H9 (cell line): ENCODE measurements at regions not wholly inside any gene's neighbourhood (a gene's known extent, or its start where the extent isn't known, plus 50 kb on each side); places are given as distances from the start of the nearest gene placed in this dataset.

Experiments
- DNase-seq: peaks from one replicate; pipeline ENCODE4 v3.0.0-alpha.2; 2017
- H2AFZ ChIP-seq: one replicate; pipeline ENCODE4 v1.6.1; 2013; ENCODE audit warnings: mild to moderate bottlenecking, low read length, control low read depth, moderate library complexity
- H2AK5ac ChIP-seq: 2 replicates; pipeline ENCODE4 v1.6.1; 2013; ENCODE audit warnings: low read length, control low read depth, mixed read lengths; ENCODE audit not compliant: insufficient read length
- H2BK120ac ChIP-seq: one replicate; pipeline ENCODE4 v1.6.1; 2013; ENCODE audit warnings: low read depth, mild to moderate bottlenecking, low read length, control low read depth, inconsistent platforms; ENCODE audit not compliant: poor library complexity, severe bottlenecking
- H2BK12ac ChIP-seq: 2 replicates; pipeline ENCODE4 v1.6.1; 2013; ENCODE audit warnings: low read length, control low read depth, mixed read lengths, low read depth; ENCODE audit not compliant: insufficient read length
- H2BK15ac ChIP-seq: 2 replicates; pipeline ENCODE4 v1.6.1; 2013; ENCODE audit warnings: low read depth, low read length, control low read depth
- H2BK20ac ChIP-seq: one replicate; pipeline ENCODE4 v1.6.1; 2013; ENCODE audit warnings: low read depth, mild to moderate bottlenecking, low read length, control low read depth, inconsistent platforms; ENCODE audit not compliant: poor library complexity, severe bottlenecking
- H2BK5ac ChIP-seq: 2 replicates; pipeline ENCODE4 v1.6.1; 2013; ENCODE audit warnings: low read length, control low read depth, mixed read lengths; ENCODE audit not compliant: insufficient read length
- H3K14ac ChIP-seq: 2 replicates; pipeline ENCODE4 v1.6.1; 2013; ENCODE audit warnings: low read length, control low read depth; ENCODE audit not compliant: insufficient read depth
- H3K18ac ChIP-seq: 2 replicates; pipeline ENCODE4 v1.6.1; 2013; ENCODE audit warnings: low read depth, mild to moderate bottlenecking, mixed read lengths, low read length, control low read depth; ENCODE audit not compliant: insufficient read length
- H3K23ac ChIP-seq: 2 replicates; pipeline ENCODE4 v1.6.1; 2013; ENCODE audit warnings: low read length, control low read depth, mixed read lengths, low read depth; ENCODE audit not compliant: insufficient read length
- H3K23me2 ChIP-seq: 2 replicates; pipeline ENCODE4 v1.6.1; 2013; ENCODE audit warnings: low read depth, mild to moderate bottlenecking, mixed read lengths, low read length, control low read depth; ENCODE audit not compliant: insufficient read length, poor library complexity, severe bottlenecking
- H3K27ac ChIP-seq: 2 replicates; pipeline ENCODE4 v1.5.1; 2013; ENCODE audit warnings: low read length, control low read depth, mixed read lengths, low read depth; ENCODE audit not compliant: insufficient read length
- H3K27me3 ChIP-seq: 2 replicates; pipeline ENCODE4 v1.6.1; 2013; ENCODE audit warnings: low read length, control low read depth, inconsistent platforms; ENCODE audit not compliant: insufficient read depth
- H3K4ac ChIP-seq: 2 replicates; pipeline ENCODE4 v1.6.1; 2013; ENCODE audit warnings: low read depth, mild to moderate bottlenecking, control low read depth, inconsistent platforms, low read length, moderate library complexity
- H3K4me1 ChIP-seq: 2 replicates; pipeline ENCODE4 v1.6.1; 2013; ENCODE audit warnings: low read length, control low read depth, inconsistent platforms; ENCODE audit not compliant: insufficient read depth
- H3K4me2 ChIP-seq: 2 replicates; pipeline ENCODE4 v1.6.1; 2013; ENCODE audit warnings: low read length, control low read depth, mixed read lengths; ENCODE audit not compliant: insufficient read length, insufficient read depth
- H3K56ac ChIP-seq: 2 replicates; pipeline ENCODE4 v1.6.1; 2013; ENCODE audit warnings: low read depth, mild to moderate bottlenecking, mixed read lengths, low read length, control low read depth; ENCODE audit not compliant: insufficient read length
- H3K79me1 ChIP-seq: 2 replicates; pipeline ENCODE4 v1.6.1; 2013; ENCODE audit warnings: low read depth, mild to moderate bottlenecking, moderate library complexity, low read length, control low read depth, inconsistent platforms; ENCODE audit not compliant: insufficient read depth, poor library complexity, severe bottlenecking
- H3K79me2 ChIP-seq: 2 replicates; pipeline ENCODE4 v1.6.1; 2013; ENCODE audit warnings: low read length, control low read depth, inconsistent platforms; ENCODE audit not compliant: insufficient read depth
- H3K9ac ChIP-seq: 2 replicates; pipeline ENCODE4 v1.6.1; 2013; ENCODE audit warnings: low read length, control low read depth, mixed read lengths; ENCODE audit not compliant: insufficient read length; ENCODE audit errors: extremely low read depth
- H3K9me3 ChIP-seq: one replicate; pipeline ENCODE4 v1.6.1; 2013; ENCODE audit warnings: low read depth, low read length, inconsistent platforms; ENCODE audit not compliant: control insufficient read depth
- H3T11ph ChIP-seq: one replicate; pipeline ENCODE4 v1.6.1; 2013; ENCODE audit warnings: mild to moderate bottlenecking, low read length, control low read depth, inconsistent platforms
- H4K20me1 ChIP-seq: one replicate; pipeline ENCODE4 v1.6.1; 2013; ENCODE audit not compliant: control insufficient read depth, insufficient read length, insufficient read depth
- H4K5ac ChIP-seq: 2 replicates; pipeline ENCODE4 v1.6.1; 2013; ENCODE audit warnings: low read depth, mild to moderate bottlenecking, mixed read lengths, low read length, control low read depth; ENCODE audit not compliant: insufficient read length
- H4K8ac ChIP-seq: replicated peaks from 2 replicates; pipeline ENCODE4 v1.6.1; 2013; ENCODE audit warnings: low read length, control low read depth, mixed read lengths, low read depth; ENCODE audit not compliant: insufficient read length
- H4K91ac ChIP-seq: 2 replicates; pipeline ENCODE4 v1.6.1; 2013; ENCODE audit warnings: low read depth, mild to moderate bottlenecking, moderate library complexity, mixed read lengths, low read length, control low read depth; ENCODE audit not compliant: insufficient read length
- H3K27ac Mint-ChIP-seq, 3 experiments: 2 replicates in 2 of 3; 3 replicates in 1 of 3; pipeline ENCODE4 v1.8.0; 2020 to 2021; ENCODE audit warnings: mixed read lengths in 3 of 3, mild to moderate bottlenecking in 1 of 3, moderate library complexity in 1 of 3
- H3K27me3 Mint-ChIP-seq: 2 replicates; pipeline ENCODE4 v1.8.0; 2021; ENCODE audit warnings: low read depth, mild to moderate bottlenecking, moderate library complexity, mixed read lengths
- H3K36me3 Mint-ChIP-seq, 3 experiments: 2 replicates in 2 of 3; 3 replicates in 1 of 3; pipeline ENCODE4 v1.8.0; 2020 to 2021; ENCODE audit warnings: low read depth in 3 of 3, mixed read lengths in 3 of 3; ENCODE audit not compliant: insufficient read depth in 1 of 3
- H3K4me1 Mint-ChIP-seq, 2 experiments: 2 replicates each; pipeline ENCODE4 v1.8.0; 2020; ENCODE audit warnings: mixed read lengths in 2 of 2
- H3K4me3 Mint-ChIP-seq, 2 experiments: 2 replicates in 1 of 2; 3 replicates in 1 of 2; pipeline ENCODE4 v1.8.0; 2020 to 2021; ENCODE audit warnings: mild to moderate bottlenecking in 2 of 2, mixed read lengths in 2 of 2, moderate library complexity in 1 of 2
- H3K9me3 Mint-ChIP-seq, 2 experiments: 2 replicates in 1 of 2; 3 replicates in 1 of 2; pipeline ENCODE4 v1.8.0; 2020; ENCODE audit warnings: mild to moderate bottlenecking in 2 of 2, mixed read lengths in 2 of 2, moderate library complexity in 1 of 2
- WGBS: extraction: QIAGEN DNeasy Blood & Tissue Kit; methylation state at CpG from one replicate; pipeline ENCODE4 v1.1.7; 2013; ENCODE audit warnings: missing lambda C conversion rate, low lambda C conversion rate, mixed read lengths; ENCODE audit not compliant: insufficient read length; ENCODE audit errors: extremely low coverage; 5-methylcytosine and 5-hydroxymethylcytosine counted together
- TF ChIP-seq, protein P1 (sequence below): fragments of 200-600 bp; sonication (generic); conservative IDR thresholded peaks from 3 replicates; pipeline ENCODE4 v1.8.0; 2021; ENCODE audit warnings: antibody characterized with exemption, mild to moderate bottlenecking

DNA sequence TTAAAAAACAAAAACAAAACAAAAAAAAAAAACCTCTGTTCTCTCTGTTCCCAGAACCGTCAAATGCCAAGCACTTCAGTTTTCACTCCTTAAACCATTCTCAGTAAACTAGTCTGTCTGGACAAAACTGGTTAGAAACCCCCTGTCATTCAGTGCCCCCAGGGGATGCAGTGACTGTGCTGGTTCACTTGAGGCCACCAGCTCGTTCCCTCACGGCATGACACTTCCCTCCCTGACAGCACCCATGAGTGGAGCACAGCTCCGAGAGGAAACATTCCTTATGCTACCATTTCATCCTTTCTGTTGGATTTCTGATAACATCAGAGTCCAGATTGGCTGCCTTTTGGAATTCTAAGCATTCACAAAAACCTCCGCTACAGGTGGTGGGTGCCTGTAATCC, 244.0 kb upstream of the TPM1 start:
- Histone ChIP-seq H4K91ac (no peak overlapping the region), H3K4ac (no peak overlapping the region), H3K56ac (no peak overlapping the region), H2BK5ac (no peak overlapping the region), H3K9me3 (no peaks in the 10 kb centered on the region), H4K20me1 (no peaks in the 10 kb centered on the region), H3K23ac (no peak overlapping the region), H2BK20ac (no peak overlapping the region), H2AFZ (no peak overlapping the region), H3T11ph (no peak overlapping the region), H3K27ac (no peak overlapping the region), H3K18ac (no peak overlapping the region), H3K27me3 (no peaks in the 10 kb centered on the region), H4K8ac (no peak overlapping the region), H4K5ac (no peak overlapping the region), H2BK120ac (no peak overlapping the region), H2AK5ac (no peak overlapping the region), H3K9ac (no peak overlapping the region), H3K79me1 (no peaks in the 10 kb centered on the region), H3K79me2 (no peaks in the 10 kb centered on the region), H2BK12ac (no peak overlapping the region), H3K4me2 (no peak overlapping the region), H3K4me1 (no peaks in the 10 kb centered on the region), H2BK15ac (no peak overlapping the region), H3K23me2 (no peaks in the 10 kb centered on the region), H3K14ac (no peak overlapping the region)
- TF ChIP-seq, protein P1, sequence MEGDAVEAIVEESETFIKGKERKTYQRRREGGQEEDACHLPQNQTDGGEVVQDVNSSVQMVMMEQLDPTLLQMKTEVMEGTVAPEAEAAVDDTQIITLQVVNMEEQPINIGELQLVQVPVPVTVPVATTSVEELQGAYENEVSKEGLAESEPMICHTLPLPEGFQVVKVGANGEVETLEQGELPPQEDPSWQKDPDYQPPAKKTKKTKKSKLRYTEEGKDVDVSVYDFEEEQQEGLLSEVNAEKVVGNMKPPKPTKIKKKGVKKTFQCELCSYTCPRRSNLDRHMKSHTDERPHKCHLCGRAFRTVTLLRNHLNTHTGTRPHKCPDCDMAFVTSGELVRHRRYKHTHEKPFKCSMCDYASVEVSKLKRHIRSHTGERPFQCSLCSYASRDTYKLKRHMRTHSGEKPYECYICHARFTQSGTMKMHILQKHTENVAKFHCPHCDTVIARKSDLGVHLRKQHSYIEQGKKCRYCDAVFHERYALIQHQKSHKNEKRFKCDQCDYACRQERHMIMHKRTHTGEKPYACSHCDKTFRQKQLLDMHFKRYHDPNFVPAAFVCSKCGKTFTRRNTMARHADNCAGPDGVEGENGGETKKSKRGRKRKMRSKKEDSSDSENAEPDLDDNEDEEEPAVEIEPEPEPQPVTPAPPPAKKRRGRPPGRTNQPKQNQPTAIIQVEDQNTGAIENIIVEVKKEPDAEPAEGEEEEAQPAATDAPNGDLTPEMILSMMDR: no peak
- H3K27me3 Mint-ChIP-seq: no peaks in the 10 kb centered on the region
- H3K36me3 Mint-ChIP-seq: peaks cover 0 to 8% (median 4%) of the 10 kb centered on the region in 3 experiments; a peak in 4 of 7 replicates
- no peak overlapping the region for H3K4me3 Mint-ChIP-seq
- no peak for DNase-seq
- peaks cover 31 to 32% of the 10 kb centered on the region in 2 experiments for H3K4me1 Mint-ChIP-seq
- WGBS: no CpG with 5 or more reads among the region's 5 CpGs
- H3K9me3 Mint-ChIP-seq: no peaks in the 10 kb centered on the region
- no peak overlapping the region for H3K27ac Mint-ChIP-seq
